ENCODE measurements at regions not wholly inside any gene's neighbourhood (a gene's known extent, or its start where the extent isn't known, plus 50 kb on each side); places are given as distances from the start of the nearest gene placed in this dataset.

DNA sequence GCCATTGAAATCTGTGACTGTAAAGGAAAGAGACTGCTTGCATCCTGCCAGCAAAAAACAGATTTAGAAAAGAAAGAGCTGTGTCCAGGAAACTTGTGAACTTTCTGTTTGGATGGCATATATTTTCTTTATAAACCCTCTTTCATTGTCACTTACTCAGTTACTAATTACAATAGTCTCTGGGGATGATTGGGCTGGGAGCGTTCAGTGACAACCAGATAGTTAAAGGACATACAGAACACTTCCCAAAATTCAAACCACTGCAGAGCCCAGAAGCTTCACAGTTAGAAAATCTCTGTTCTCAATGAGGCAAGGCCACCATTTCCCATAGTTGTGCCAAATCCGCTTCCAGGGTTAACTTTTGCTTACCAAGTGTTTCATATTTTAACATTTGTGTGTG, 98.6 kb upstream of the TAB2 start:
- DNase-seq, result no peak

DNA sequence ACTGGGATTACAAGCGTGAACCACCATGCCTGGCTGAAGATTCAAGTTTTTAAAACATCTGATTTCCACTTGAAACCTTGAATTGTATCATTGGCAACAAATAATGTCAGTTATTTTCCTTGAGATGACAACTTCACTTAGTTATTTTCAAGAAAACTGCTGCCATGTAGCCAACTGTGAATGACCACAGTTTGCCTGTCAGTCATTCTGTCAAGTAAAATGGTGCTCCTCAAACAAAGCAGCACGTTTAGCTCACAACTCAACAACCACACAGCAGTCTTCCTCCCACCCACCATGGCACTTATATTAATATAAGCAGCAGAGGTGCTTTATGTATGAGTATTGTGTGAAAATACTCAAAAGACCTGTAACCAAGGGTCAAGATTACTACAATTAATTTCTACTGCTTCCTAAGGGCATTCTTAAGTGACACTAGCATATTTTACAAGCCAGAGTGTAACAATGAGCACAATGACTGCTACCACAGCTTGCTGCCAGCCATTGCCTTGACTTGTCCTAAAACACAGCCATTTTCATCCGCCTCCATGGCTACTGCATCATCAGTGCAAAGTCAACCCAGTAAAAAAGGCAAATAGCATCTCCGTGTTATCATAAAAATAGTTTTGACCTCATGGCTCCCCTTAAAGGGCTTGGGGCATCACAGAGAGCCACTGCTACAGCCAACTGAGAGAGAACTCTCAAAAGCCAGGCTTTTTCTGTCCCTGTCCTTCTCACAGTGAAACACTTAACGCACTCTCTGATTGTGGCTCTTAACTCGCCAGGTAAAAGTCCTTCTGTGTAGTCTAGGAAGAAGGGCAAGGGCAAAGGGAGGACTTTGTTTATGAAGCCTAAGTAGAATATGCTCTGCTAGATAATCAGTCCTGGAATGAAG, 96.4 kb upstream of the TAB2 start:
- no peak for DNase-seq

DNA sequence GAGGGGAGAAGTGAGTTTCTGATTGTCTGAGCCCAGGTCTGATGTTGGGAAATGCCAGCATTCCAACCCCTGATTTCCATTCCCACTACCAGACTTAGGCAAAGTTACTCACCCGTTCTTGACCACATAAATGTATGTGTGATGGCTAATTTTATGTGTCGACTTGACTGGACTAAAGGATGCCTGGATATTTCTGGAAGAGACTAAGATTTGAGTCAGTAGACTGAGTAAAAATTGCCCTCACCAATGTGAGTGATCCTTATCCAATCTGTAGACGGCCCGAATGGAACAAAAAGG, 95.8 kb upstream of the TAB2 start:
- DNase-seq, result no peak

DNA sequence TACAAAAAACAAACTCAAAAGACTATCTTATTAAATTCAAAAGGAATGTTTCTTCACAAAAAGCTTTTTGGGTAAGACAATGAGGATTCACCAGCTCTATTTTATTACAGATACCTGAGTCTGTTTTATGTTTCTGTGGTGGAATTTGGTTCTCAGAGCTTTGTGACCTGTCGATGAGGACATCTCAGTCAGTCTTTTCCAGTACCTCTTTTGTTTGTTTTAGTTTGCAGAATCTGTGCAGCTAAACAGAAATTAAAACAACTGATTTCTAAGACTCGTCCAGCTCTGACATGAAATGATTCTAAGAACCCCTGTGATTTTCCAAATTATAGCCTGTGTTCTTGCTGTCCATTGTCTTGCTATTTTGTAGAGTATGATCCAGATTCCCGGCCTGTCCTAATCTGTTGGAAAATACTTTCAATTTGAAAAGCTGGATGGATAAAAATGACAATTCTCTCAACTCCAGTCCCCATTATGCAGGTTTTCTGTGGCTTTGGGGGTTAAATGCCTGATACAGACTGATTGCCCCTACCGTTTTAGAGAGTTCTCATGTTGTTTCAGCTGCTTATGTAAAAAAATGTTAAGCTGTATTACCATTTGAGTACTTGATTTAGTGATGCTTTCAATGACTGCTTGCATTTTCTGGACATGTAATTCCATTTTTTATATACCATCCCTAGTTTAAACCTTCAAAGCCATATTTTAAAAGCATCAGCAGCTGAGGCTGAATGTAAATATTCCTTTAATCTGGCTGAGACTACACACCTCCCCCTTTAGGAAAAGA, 94.2 kb upstream of the TAB2 start:
- DNase-seq, result no peak

DNA sequence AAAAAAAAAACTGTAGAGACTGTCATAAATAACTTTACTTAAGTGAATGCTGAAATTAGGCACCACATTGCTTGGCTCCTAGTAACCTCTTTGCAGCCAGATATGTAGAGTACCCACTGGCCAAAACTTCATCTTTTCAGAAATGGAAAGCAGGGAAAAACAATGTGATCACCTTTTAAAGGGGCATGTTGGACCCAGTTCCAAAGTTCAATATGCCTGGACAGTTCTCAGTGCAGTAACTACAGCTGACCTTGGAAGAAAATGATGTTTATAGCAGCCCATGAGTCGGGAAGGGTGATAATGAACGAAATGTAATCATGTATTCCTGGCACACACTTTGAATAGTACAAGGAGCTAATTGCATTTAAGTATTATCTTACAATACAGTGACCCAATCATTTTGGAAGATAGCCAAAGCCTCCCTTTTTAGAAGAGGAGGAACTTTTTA, 93.6 kb upstream of the TAB2 start:
- no peak for DNase-seq

DNA sequence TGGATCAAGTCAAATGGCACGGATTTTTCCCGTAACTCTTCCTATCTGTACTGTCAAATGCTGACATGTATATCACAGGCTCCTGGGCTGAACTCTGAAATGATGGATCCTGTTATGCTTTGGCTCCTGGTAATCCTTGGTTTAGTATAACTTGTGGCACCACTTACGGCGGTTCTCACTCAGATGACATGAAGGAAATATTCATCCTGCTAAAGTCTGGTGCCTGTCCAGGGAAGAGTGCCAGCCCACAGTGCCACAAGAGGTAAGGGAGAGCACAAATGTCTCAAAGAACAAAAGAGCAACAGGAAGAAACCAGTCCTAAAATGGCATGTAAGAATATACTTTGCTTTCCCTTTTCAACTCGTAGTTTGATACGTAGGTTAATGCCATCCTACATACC, 93.1 kb upstream of the TAB2 start:
- no peak for DNase-seq

DNA sequence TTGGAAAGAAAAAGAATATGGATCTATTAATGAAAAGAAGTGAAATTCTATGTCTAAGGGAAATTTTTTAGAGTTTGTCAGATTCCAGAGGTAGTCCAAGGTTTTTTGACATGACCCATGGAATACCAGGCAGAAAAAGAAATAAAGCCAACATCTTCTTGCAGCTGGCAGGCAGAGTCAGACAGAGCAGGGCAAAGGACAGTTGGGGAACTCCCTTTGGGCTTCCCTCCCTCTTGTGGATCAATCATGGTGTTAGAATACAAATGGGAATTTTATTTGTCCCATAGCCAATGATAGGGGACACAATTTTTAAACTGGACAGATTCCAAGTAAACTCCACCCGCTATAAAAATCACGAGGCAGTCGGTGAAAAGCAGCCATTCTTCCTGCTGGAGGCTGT, 92.1 kb upstream of the TAB2 start:
- no peak for DNase-seq

DNA sequence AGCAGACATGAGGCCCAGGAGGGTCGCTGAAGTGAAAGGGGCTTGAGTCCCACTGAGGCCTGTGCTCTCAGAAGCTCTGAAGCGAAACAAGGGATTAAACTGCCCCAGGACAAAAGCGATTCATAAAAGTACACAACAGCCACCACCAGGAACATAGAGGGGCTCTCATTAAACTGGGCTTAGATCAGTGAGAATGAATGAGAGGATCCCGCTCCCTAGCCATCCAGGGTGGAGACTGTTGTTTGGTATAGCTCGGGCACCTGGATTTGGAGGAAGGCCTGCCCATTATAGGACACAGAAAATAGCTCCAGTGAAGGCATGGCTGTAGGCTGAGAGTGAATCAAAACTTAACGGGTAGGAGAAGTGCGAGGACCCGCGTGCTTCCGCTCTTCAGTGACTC, 91.6 kb upstream of the TAB2 start:
- no peak for DNase-seq

DNA sequence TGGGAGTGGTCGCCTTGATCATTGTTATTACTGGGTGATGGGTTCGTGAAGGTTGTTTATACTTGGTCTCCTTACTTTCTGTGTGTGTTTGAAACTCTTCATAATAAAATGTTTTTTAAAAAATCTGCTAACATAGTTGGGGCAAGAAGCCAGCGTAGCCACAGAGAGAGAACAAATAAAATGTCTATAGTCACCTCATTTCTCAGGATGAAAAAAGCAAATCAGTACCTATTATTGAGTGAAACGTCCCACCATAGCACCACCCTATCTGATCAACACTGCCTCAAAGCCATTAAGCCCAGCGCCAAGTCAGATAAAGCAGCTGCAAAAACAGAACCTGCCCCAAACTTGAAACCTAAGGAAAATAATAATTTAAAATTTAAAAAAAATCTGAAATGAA, 89.7 kb upstream of the TAB2 start:
- DNase-seq, result no peak

DNA sequence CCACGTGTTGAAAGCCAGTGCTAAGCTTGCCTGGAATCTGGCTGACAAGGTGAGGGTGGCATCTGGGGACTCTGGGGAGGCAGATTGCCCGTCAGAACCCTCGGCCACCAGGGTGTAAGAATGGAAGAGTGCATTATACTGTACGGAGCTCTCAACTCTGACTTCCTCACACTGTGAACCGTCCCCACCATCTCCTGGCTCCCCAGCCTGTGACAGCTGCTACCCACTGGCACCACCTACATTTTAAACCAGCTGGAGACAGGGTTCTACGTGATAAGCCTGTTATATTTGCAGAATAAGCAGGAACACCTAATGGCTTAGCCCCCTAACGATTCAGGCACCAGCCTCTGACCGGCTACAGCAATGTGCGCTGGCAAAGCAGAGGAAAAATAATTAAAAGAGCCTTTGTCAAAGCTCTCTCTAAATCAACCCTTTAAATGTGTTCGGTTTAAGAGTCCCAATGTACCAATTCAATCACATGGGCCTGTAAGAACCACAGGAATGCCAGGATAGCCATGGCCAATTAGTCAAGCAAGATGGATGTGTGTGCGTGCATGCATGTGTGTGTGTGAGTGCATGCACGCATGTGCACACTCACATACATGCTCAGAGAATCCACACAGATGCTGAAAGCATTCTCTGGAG, 89.1 kb upstream of the TAB2 start:
- DNase-seq, result no peak

DNA sequence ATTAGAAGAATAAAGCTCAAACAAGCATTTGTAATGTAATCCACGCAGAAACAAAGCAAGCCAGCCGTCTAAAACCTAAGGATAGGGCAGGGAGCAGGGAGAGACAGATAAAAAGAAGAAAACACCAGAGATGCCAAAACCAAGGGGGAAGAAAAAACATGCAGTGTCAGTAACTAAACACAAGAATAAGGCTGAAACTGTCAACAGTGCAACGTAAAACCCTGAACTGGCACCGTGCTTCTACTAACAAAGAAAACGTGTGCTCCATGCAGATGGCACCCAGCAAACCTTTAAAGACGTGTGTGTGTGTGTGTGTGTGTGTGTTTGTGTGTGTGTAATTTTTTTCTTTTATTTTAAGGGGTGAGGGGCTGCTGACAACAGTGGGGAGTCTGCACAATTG, 88.4 kb upstream of the TAB2 start:
- no peak for DNase-seq

DNA sequence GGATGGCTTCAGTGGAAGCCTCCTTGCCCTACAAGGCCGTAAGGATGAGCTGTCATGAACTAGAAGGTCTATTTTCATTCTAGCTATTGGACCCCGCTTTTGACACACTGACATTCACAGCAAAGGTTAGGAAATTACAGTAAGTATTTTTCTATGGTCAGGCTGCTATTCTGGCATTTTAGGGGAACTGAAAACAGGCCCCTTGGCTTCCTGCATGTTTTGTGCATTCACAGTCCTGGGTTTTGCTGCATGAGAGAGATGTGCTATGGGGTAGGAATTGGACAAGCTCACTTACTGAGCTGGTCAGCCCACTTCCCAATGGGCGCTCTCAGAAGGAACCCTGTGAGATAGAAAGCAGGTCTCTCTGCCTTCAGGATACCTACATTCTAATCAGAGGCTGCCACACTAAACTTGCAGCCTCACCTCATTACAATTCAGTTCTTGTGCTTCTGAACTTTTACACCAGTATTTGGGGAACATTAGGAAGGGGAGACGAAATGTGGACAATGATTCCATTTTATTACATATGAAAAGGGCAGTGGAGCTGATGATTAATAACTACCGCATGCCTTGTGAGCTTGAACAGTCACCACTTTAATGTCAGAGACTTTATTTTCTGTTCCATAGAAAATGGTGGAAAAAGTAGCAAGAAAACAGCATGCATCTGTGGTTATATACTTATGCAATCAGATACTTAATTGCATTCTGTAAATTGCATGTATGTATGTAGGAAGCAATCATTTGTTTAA, 86.6 kb upstream of the TAB2 start:
- no peak for DNase-seq

DNA sequence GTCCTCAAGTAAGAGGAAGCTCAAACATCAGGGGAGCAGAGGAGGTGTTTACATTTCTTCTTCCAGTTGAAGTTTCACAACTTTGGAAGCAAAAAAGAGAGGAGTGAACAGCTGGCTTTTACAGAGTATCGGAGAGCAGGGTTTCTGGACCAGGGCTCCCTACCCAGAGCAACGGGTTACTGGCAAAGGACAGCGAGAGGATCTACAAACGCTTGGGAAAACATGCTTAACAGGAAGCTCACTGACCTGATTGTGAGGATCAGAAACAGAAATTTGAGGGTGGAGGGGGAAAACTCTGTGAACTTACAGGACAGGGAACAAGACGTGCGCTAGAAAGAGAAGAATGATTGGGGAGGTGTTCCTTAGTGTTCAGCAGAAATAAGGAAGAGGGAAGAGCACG, 85.7 kb upstream of the TAB2 start:
- no peak for DNase-seq

DNA sequence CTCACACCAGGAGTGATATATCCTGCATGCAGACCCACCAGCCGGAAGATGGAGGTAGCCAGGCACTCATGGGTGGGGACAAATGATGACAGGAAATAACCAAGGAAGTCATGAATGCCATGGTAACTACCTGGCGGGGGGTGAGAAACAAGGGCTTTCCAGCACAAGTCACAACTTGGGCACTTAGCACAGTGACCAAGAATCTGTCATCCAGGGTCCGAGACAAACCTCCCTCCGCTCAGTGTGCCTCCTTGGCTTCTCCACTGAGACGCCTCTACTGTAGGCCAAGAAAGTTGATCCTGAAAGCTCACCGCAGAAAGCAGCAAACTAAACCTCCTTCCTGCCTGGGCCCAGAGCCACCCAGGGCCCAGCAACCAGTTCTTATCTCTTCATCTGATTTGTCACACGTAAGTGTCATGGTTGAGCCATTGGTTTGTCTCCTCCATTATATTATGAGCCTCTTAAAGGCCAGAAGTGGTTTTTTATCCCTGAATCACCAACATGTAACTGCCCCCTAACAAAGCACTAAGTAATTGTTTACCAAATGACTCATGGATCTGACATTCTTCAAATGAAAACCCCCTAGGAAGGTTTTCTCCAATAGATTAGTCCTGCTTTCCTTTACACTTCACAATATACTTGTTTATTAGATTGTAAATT, 84.3 kb upstream of the TAB2 start:
- peak; percentile 26 for DNase-seq

DNA sequence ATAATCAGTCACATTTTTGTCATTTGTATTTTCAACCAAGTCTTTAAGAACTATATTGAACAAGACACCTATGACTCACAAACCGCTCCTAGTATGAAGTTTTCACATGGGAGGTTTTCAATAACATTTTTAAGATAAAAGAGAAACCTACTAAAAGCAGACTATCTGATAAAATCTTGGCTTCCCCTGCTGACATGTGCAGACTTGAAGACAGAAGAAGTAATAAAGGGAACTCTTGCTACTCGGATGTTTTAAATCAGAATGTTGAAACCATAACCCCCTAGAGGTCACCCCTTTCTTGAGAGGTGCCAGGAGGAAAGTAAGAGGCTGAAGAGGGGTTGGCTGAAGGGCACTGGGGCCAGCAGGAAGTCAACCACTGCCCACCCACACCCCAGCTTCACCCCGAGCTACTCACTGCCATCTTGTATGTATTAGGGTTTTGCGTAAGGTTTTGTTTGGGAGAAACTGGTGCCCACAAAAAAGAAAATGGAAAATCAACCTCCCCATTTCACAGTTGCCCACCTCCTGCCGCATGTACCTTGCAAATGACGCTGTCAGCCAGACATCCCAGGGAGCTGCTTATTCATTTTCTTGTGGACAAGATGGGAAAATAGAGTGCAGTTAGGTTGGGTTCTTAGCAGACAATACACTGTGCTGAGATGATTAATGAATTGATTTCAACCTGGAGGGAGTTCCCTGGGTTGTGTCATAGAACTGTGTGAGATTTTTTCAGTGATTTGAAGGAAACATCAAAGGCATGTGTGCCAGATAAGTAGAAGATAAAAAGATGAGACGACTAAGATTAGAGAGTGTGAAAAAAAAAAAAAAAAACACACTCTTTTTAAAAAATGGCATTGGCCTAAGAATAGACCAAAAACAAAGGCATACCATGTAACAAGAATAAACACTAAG, 83.2 kb upstream of the TAB2 start:
- no peak for DNase-seq

DNA sequence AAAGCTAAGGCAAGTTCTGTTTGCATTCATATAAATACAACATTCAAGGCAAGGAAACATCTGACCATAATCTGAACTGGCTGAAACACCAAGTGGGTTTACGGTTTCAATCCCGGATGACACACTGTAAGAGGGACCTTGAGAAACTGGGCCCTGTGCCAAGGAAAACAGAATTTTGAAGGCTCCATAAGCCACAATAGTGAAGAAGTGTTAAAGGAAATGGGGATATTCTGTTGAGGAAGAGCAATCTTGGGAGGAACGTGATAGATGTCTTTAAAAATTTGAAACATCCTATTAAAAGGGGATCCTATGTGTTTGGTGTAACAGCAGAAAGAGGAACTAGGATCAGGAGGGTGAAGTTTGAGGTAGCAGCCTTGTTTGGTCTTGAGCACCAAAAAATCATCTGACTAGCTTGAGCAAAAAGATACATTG, 82.4 kb upstream of the TAB2 start:
- no peak for DNase-seq

DNA sequence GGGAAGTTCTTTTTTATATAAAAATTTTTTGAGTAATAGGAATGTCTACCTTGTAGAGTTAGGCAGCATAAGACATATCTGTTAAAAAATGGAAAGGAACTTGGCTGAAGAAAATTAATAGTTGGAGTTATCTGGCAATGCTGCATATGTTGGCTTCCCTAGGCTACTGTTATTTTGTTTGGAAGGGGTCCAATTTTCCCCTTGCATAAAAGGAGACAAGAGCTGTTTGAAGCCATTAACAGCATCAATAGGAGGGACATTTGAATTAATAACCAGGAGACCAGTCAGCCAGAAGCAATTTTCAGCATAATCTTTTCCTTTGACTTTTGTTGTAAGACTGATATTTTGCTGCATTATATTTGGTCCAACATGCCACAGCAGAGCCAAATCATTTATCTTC, 80.9 kb upstream of the TAB2 start:
- no peak for DNase-seq

DNA sequence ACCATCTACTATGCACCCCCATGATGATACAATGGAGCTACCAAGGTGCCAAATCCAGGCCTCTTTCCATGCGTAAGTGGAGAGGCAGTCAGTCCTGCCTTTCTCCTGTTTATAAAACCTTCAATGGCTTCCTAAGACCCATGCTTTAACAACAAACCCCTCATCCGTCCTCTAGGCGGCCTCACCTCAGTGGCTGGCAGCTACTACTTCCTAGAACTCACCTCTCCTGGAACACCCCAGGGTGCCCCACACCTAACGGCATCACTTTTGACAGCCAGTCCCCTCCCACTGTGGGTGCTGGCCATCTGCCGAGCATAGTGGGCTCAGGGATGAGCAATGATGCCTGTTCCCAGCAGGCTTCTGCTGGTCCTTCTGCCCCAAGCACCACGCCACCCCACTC, 80.0 kb upstream of the TAB2 start:
- no peak for DNase-seq

DNA sequence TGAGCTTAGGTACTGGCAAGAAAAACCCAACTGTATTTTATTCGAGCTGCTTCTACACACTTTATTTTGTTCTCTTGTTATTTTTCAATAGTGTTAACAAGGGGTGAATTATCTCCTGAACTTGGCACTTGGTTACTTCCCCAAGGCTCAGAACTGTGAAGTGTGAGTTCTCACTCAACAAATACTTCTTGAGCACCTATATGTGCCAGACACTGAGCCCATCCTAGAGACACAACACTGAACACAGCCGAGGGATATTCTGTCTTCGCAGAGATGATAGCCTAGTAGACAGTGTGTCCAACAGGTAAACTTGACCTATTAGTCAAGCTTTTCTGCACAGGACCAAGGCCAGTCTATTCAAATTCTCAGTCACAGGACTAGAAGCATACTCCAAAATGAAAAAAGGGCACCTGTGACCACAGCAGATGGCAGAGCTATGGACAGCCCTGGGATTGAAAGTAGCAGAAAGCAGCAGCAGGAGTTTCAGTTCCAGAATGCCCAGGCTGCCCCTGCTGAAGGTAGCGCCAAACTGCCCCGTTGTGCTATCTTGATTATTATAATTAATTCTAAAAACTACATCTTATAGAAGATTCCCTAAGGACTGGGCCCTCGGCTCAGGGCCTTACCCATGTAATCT, 77.8 kb upstream of the TAB2 start:
- no peak for DNase-seq

DNA sequence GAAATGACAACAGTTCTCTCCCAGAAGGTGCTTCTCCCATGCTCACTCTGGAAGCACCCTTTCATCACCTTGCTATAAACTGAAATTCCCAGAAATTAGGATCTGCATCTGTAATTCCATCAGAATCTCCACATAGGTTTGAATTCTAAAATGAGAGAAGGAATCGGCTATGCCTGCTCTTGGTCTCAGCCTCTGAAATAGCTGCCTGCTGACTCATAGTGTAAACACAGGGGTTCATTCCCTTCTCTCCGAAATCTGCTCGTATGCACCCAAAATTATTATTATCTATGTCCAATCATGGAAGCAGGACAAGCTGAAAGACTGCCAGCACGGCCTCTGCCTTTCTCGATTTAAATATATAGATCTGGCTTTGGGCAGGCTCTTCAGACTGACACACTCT, 74.6 kb upstream of the TAB2 start:
- no peak for DNase-seq

DNA sequence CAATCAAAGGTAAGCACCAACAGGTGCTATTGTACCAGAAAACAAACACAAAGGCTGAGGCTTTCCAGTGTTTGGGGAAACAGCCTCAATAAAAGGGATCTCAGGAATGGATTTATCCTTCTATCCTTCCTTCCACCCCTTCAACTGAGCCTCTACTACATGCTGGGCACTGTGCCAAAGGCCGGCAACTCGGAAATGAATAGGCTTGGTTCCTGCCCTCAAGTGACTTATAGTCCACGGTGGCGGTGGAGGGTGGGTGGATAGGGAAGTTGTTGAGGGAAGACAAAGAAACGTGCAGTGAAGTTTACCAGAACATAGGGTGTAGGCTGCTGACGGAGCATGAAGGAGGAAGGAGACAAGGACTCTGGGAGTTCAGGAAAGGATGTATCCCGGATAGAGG, 73.4 kb upstream of the TAB2 start:
- DNase-seq, result no peak

All from activated gamma-delta T cell treated with Interleukin-2 at 50 U/mL for 16 hours (primary cell).